PC-9 (cell line): ENCODE measurements at regions not wholly inside any gene's neighbourhood (a gene's known extent, or its start where the extent isn't known, plus 50 kb on each side); places are given as distances from the start of the nearest gene placed in this dataset.

Source experiments
- BruUV-seq: library from RNA; stranded (reverse); fragments of 400-500 nt; replicated peaks from 2 replicates; lab custom pipeline; 2021; lab: Mats Ljungman, UMichigan
- CTCF ChIA-PET: fragments of 300-600 bp; sonication (Branson Sonifier 250); formaldehyde crosslinking; loops from one replicate; lab custom pipeline; 2022; ENCODE audit warnings: antibody characterized with exemption; lab: Charles Lee
- POLR2A ChIA-PET: fragments of 300-600 bp; sonication (Branson Sonifier 250); formaldehyde crosslinking; loops from one replicate; lab custom pipeline; 2022; ENCODE audit warnings: antibody characterized with exemption; ENCODE audit not compliant: unreplicated experiment; lab: Charles Lee
- DNase-seq, 2 experiments: peaks; one replicate each; pipeline versions ENCODE4 v3.0.0 to v3.0.0-alpha.2; 2015 to 2022; ENCODE audit warnings: mixed read lengths in 1 of 2
- H2AFZ ChIP-seq: fragments of 200-600 bp; sonication (generic); 2 replicates; pipeline ENCODE4 v1.8.1; 2017; ENCODE audit warnings: antibody characterized with exemption
- H3F3A ChIP-seq: fragments of 200-600 bp; sonication (generic); 2 replicates; pipeline ENCODE4 v1.8.1; 2017; ENCODE audit warnings: antibody characterized with exemption, mild to moderate bottlenecking, low read depth; ENCODE audit not compliant: insufficient read depth
- H3K27ac ChIP-seq: fragments of 200-600 bp; sonication (generic); 2 replicates; pipeline ENCODE4 v1.6.1; 2016; ENCODE audit warnings: mixed run types
- H3K27me3 ChIP-seq: fragments of 200-600 bp; sonication (generic); 2 replicates; pipeline ENCODE4 v1.6.1; 2016; ENCODE audit warnings: low read depth, mixed run types; ENCODE audit not compliant: insufficient read depth
- H3K36me3 ChIP-seq: fragments of 200-600 bp; sonication (generic); 2 replicates; pipeline ENCODE4 v1.6.1; 2016; ENCODE audit warnings: low read depth, mixed run types
- H3K4me1 ChIP-seq: fragments of 200-600 bp; sonication (generic); replicated peaks from 2 replicates; pipeline ENCODE4 v1.6.1; 2016; ENCODE audit warnings: mixed run types; ENCODE audit not compliant: insufficient read depth
- H3K4me2 ChIP-seq: fragments of 200-600 bp; sonication (generic); 2 replicates; pipeline ENCODE4 v1.6.1; 2017; ENCODE audit warnings: mixed run types
- H3K4me3 ChIP-seq: fragments of 200-600 bp; sonication (generic); 2 replicates; pipeline ENCODE4 v1.6.1; 2016; ENCODE audit warnings: mixed run types
- H3K79me2 ChIP-seq: fragments of 200-600 bp; sonication (generic); 2 replicates; pipeline ENCODE4 v1.6.1; 2017; ENCODE audit warnings: low read depth, mixed run types
- H3K9me2 ChIP-seq: fragments of 200-600 bp; sonication (generic); 2 replicates; pipeline ENCODE4 v1.8.1; 2017; ENCODE audit warnings: mild to moderate bottlenecking; ENCODE audit not compliant: insufficient read depth
- H3K9me3 ChIP-seq: fragments of 200-600 bp; sonication (generic); 2 replicates; pipeline ENCODE4 v1.8.1; 2016; ENCODE audit warnings: low read depth; ENCODE audit not compliant: insufficient read depth
- H4K20me1 ChIP-seq: fragments of 200-600 bp; sonication (generic); 2 replicates; pipeline ENCODE4 v1.8.1; 2017; ENCODE audit not compliant: insufficient read depth
- CTCF ChIP-seq: fragments of 200-600 bp; sonication (generic); conservative IDR thresholded peaks from 2 replicates; pipeline ENCODE4 v1.6.1; 2017; ENCODE audit warnings: mixed run types, antibody characterized with exemption, mild to moderate bottlenecking, moderate library complexity
- EZH2 ChIP-seq: fragments of 200-600 bp; sonication (generic); IDR thresholded peaks from 2 replicates; pipeline ENCODE4 v1.8.0; 2017; ENCODE audit warnings: antibody characterized with exemption, low read depth
- intact Hi-C: fragments of 100-400 bp; cut with micrococcal nuclease; formaldehyde crosslinking; loops from one replicate; pipeline ENCODE4 v1.10.0; 2022; ENCODE audit not compliant: unreplicated experiment

GRCh38 chr1:217193151-217193550, 437.7 kb downstream of the GPATCH2 start:
- H3K27me3 ChIP-seq: no peaks in the 10 kb centered on the region
- CTCF ChIA-PET: no interaction called here
- TF ChIP-seq EZH2 (no peak), CTCF (no peak)
- H2AFZ ChIP-seq: no peak overlapping the region
- no peak for DNase-seq
- H3K4me2 ChIP-seq: no peak overlapping the region
- intact Hi-C loops: no loop called here
- H3K4me1 ChIP-seq: no peaks in the 10 kb centered on the region
- no peaks in the 10 kb centered on the region for H3F3A ChIP-seq
- H3K27ac ChIP-seq: no peak overlapping the region
- POLR2A ChIA-PET: no interaction called here
- H3K36me3 ChIP-seq: no peaks in the 10 kb centered on the region
- no peaks in the 10 kb centered on the region for H4K20me1 ChIP-seq
- no peaks in the 10 kb centered on the region for H3K9me3 ChIP-seq
- no peaks in the 10 kb centered on the region for H3K9me2 ChIP-seq
- no peaks in the 10 kb centered on the region for H3K79me2 ChIP-seq
- H3K4me3 ChIP-seq: no peak overlapping the region
- BruUV-seq: no TSS peak

- Histone ChIP-seq H3F3A (no peaks in the 10 kb centered on the region), H3K4me3 (no peak overlapping the region), H3K4me1 (no peaks in the 10 kb centered on the region), H3K36me3 (no peaks in the 10 kb centered on the region), H3K9me2 (no peaks in the 10 kb centered on the region; the same call in 1 of the 2 replicates), H4K20me1 (no peaks in the 10 kb centered on the region), H3K27me3 (no peaks in the 10 kb centered on the region), H3K9me3 (no peaks in the 10 kb centered on the region), H3K27ac (no peak overlapping the region), H2AFZ (no peak overlapping the region), H3K79me2 (no peaks in the 10 kb centered on the region), H3K4me2 (no peak overlapping the region)
- intact Hi-C loops: no loop called here
- CTCF ChIA-PET: no interaction called here
- no peak for DNase-seq
- no peak for TF ChIP-seq EZH2
- TF ChIP-seq CTCF: no peak
- BruUV-seq: no TSS peak
- POLR2A ChIA-PET: no interaction called here
Measured at GRCh38 chr1:217191441-217191840, 439.4 kb downstream of the GPATCH2 start.

DNA sequence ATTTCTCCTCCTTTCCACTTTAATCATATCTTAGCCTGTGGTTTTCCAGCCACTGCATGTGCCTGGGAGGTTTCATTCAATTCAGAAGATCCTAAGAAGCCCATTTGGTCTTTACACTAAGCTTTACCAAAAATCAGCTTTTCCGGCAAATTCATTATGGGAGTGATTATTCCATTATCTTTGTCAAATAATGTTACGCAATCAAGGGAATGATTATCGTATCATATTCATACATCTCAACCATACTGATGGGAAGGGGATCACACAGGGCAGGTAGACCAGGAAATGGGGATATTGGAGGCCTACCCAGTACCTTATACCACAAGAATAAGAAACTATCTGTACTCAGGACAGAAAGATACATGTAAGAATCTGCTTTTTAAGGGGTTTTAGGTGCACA, 440.5 kb downstream of the GPATCH2 start:
- Histone ChIP-seq H3K27ac (no peak overlapping the region), H3F3A (no peaks in the 10 kb centered on the region), H3K9me2 (no peaks in the 10 kb centered on the region; the same call in 1 of the 2 replicates), H3K36me3 (no peaks in the 10 kb centered on the region), H3K4me2 (no peak overlapping the region), H3K9me3 (no peaks in the 10 kb centered on the region), H2AFZ (no peak overlapping the region), H3K79me2 (no peaks in the 10 kb centered on the region), H3K27me3 (no peaks in the 10 kb centered on the region), H4K20me1 (no peaks in the 10 kb centered on the region), H3K4me3 (no peak overlapping the region), H3K4me1 (no peaks in the 10 kb centered on the region)
- ChIA-PET CTCF (no interaction called here), POLR2A (no interaction called here)
- intact Hi-C loops: no loop called here
- no TSS peak for BruUV-seq
- TF ChIP-seq EZH2 (no peak), CTCF (no peak)
- DNase-seq: no peak
